GM21786 (cell line): ENCODE measurements at regions not wholly inside any gene's neighbourhood (a gene's known extent, or its start where the extent isn't known, plus 50 kb on each side); places are given as distances from the start of the nearest gene placed in this dataset.

Experiments used
- ATAC-seq: cut with Tn5 transposase; IDR thresholded peaks from one replicate; pipeline ENCODE4 v1.9.1; 2021; ENCODE audit not compliant: unreplicated experiment

DNA sequence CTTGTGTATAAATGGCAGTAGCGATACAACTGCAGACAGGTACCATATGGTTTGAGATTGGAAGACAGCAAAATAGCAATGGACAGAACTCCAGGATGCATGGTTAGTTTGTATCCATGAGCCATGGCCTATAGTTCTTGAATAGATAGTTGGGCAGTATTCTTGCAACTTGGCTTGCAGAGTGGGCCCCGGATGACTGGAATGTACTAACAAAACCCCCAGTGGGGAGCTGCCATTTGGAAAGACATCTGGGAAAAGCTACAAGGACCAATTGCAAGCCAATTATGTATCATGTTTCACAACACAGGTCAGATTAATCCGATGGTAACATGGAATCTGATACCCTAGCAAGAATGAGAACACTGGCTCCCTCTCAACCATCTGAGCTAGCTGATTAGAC is 279.6 kb downstream of the RERGL start:
- ATAC-seq: no peak

DNA sequence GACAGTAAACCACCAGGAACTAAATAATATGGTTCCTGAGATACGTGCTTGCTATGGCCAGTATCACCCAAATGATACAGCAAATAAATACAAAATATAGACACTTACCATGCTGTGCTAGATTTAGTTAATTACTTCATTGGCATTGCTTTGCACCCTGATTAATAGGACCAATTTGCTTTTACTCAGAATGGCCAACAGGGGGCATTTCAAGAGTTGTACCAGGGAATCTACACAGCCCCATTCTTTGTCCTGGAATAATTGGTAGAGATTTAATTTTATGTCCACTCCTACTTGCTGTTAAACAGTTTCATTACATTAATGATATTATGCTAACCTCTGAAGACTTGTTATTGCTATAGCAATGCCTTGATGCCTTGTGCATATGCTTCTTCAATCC is 280.8 kb downstream of the RERGL start:
- ATAC-seq: no peak

DNA sequence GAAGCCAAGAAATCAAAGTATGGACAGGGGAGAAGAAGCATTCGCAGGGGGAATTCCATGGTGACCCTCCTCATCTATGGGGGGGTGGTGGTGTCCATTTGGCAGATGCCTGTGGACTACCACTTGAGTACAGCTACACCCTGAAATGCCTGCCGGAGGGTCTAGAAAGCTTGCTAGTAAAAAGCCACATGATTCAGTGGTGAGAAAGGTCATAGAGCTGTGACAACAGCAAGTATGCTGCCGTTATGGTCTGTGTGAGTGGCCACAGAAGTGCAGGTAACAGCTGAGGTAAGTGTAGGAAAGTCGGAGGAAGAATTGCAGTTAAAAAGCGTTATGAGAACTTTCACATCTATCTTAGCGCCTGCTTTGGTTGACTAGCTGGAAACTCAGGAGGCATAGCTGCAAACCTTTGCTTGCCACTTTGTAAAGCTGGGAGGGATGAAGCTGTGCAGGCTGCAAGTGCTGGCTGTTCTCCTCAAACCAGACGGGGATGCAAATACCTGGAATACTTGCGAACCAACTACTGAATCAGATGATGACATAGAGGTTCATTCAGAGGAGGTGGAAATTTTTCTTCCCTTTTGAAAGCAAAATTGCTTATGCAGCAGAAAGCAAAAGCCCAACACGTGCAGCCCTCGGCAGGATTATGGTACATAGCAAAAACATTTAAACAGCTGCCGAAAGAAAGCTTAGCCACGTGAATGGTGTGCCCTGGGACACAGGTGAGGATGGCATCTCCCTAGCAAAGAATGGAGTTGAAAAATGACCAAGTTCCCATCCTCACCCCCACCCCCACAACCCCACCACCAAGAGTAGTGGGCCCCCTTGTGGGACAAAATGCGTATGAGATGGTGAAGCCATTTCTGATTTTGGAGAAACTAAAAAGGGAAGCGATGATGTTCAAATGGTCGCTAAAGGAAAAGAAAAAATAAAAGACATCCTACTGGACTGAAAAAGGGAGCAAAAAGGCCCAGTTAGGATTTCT is 287.0 kb downstream of the RERGL start:
- ATAC-seq: no peak

DNA sequence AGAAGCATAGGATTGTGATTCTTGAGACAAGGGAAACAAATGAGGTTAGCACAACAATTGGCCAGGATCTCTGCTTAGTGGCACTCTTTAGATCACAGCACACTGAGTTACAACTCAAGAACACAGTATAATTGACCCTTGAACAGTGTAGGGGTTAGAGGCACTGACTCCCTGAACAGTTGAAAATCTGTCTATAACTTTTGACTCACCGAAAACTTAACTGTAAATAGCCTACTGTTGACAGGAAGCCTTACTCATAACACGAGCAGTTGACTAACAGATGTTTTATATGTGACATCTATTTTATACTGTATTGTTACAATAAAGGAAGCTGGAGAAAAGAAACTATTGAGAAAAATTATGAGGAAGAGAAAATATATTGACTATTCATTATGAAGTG is 296.1 kb downstream of the RERGL start:
- ATAC-seq: no peak

DNA sequence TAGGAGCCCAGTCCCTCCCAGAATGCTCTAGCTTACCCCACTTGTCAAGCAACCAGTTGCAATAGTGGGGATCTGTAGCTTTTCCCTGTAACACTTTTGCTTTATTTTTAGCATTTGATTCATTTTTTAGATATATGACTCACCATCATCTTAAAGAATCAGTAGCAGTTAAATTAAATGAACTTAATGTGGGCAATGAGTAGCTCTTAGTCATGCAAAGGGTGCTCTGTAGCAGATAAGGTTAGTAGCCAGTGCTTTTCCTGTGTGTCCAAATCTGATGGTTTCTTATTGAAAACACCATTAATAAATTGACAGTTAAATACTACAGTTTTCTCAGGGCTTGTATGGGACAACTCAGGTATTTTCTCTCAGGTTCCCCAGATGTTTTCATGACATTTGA is 311.8 kb downstream of the RERGL start:
- no peak for ATAC-seq

DNA sequence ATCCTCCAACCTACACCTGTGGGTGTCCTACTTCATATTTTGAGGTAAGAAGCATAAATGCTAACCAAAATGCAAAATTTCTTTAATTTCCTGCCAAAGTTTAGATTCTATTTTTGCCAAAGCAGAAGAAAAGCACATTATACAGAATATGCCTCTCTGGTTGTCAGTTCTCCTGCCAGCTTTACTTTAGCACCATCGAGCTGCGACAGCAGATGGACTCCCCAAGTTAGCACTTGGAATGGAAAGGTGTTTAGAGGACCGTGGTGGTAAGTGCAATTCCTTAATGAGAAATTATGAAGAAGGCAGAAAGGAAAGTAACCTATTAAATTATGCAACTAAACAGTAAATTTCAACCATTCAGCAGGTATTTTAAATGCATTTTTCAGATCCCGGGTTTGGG is 326.6 kb downstream of the RERGL start:
- no peak for ATAC-seq

DNA sequence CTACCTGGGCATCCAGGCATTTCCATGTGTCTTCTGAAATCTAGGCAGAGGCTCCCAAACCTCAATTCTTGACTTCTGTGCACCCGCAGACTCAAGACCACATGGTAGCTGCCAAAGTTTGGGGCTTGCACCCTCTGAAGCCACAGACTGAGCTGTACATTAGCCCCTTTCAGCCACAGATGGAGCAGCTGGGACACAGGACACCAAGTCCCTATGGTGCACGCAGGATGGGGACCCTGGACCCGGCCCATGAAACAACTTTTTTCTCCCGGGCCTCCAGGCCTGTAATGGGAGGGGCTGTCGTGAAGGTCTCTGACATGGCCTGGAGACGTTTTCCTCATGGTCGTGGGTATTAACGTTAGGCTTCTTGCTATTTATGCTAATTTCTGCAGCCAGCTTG is 330.0 kb downstream of the RERGL start:
- no peak for ATAC-seq
